ENCODE measurements at regions not wholly inside any gene's neighbourhood (a gene's known extent, or its start where the extent isn't known, plus 50 kb on each side); places are given as distances from the start of the nearest gene placed in this dataset.
A peak's percentile ranks its signal among the peaks of the same experiment; 100 is the strongest.

DNA sequence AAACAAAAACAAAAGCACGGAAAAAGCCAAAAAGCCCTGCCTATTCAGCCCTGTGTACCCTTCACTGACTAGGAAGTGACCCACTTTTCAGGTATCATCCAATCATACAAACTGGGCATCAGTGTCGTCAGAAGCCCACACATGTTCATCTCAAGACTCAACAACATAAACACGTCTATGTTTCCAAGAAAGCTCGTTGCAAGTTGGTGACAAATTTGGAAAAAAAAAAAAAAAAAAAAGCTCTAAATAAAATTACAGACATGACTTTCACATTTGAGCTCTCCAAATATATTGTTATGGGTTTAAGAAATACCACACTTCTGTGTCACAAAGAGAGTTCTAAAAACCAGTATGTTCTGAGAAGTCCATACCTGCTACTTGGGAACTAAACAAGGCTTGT is 204.7 kb upstream of the KLF14 start:
- peak in 1 of 2 donors; percentile 42 for TF ChIP-seq POLR2A (IDR thresholded peaks at IDR 0.05)
- TF ChIP-seq, protein P1, sequence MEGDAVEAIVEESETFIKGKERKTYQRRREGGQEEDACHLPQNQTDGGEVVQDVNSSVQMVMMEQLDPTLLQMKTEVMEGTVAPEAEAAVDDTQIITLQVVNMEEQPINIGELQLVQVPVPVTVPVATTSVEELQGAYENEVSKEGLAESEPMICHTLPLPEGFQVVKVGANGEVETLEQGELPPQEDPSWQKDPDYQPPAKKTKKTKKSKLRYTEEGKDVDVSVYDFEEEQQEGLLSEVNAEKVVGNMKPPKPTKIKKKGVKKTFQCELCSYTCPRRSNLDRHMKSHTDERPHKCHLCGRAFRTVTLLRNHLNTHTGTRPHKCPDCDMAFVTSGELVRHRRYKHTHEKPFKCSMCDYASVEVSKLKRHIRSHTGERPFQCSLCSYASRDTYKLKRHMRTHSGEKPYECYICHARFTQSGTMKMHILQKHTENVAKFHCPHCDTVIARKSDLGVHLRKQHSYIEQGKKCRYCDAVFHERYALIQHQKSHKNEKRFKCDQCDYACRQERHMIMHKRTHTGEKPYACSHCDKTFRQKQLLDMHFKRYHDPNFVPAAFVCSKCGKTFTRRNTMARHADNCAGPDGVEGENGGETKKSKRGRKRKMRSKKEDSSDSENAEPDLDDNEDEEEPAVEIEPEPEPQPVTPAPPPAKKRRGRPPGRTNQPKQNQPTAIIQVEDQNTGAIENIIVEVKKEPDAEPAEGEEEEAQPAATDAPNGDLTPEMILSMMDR (IDR thresholded peaks at IDR 0.05 in 4 of 5, conservative IDR thresholded peaks at IDR 0.05 in 1 of 5) = no peak

Measured in gastrocnemius medialis (tissue), 4 donors.